Transverse colon (tissue), 4 donors: ENCODE measurements at regions not wholly inside any gene's neighbourhood (a gene's known extent, or its start where the extent isn't known, plus 50 kb on each side); places are given as distances from the start of the nearest gene placed in this dataset.

Experiments used
- DNase-seq: peaks from one replicate; pipeline ENCODE4 v3.0.0-alpha.2; 2019
- H3K27ac ChIP-seq, 4 donors: fragments of 200-600 bp; sonication (generic); 2 replicates each; pipeline ENCODE4 v1.5.1; 2016 to 2018; ENCODE audit warnings: inconsistent platforms in 4 of 4
- H3K27me3 ChIP-seq: fragments of 200-600 bp; sonication (generic); 2 replicates; pipeline ENCODE4 v1.5.1; 2017; ENCODE audit warnings: inconsistent platforms
- H3K36me3 ChIP-seq, 4 donors: fragments of 200-600 bp; sonication (generic); 2 replicates each; pipeline ENCODE4 v1.5.1; 2017 to 2019; ENCODE audit warnings: inconsistent platforms in 4 of 4
- H3K4me1 ChIP-seq, 4 donors: fragments of 200-600 bp; sonication (generic); 2 replicates each; pipeline ENCODE4 v1.5.1; 2017 to 2020; ENCODE audit warnings: inconsistent platforms in 4 of 4
- H3K4me3 ChIP-seq, 4 donors: fragments of 200-600 bp; sonication (generic); 1 replicate in 1 of 4; 2 replicates in 3 of 4; pipeline versions ENCODE4 v1.5.1 to v1.6.1; 2017 to 2019; ENCODE audit warnings: inconsistent platforms in 4 of 4
- H3K9me3 ChIP-seq, 2 donors: fragments of 200-600 bp; sonication (generic); 2 replicates each; pipeline ENCODE4 v1.5.1; 2017 to 2019; ENCODE audit warnings: inconsistent platforms in 2 of 2
- CTCF ChIP-seq, 5 experiments: fragments of 200-600 bp in 3 of 5; fragments of 450-650 bp in 2 of 5; sonication (generic) in 3 of 5; IDR thresholded peaks; 1 replicate in 2 of 5; 2 replicates in 3 of 5; pipeline ENCODE4 v1.5.1; 2016 to 2017; ENCODE audit warnings: antibody characterized with exemption in 5 of 5, inconsistent platforms in 3 of 5, mild to moderate bottlenecking in 2 of 5, moderate library complexity in 1 of 5
- EP300 ChIP-seq: sonication (generic); formaldehyde crosslinking; IDR thresholded peaks from one replicate; pipeline ENCODE4 v1.6.1; 2017; ENCODE audit warnings: antibody characterized with exemption, low read depth
- POLR2A ChIP-seq: fragments of 450-650 bp; IDR thresholded peaks from one replicate; pipeline ENCODE4 v1.6.1; 2016; ENCODE audit warnings: antibody characterized with exemption, mild to moderate bottlenecking, moderate library complexity
- POLR2AphosphoS5 ChIP-seq, 3 donors: sonication (generic); formaldehyde crosslinking; IDR thresholded peaks; one replicate each; pipeline ENCODE4 v1.6.1; 2016; ENCODE audit warnings: antibody characterized with exemption in 3 of 3
- WGBS, 2 donors: methylation state at CpG; one replicate each; pipeline ENCODE4 v1.1.5; 2018; ENCODE audit warnings: low coverage in 1 of 2; 5-methylcytosine and 5-hydroxymethylcytosine counted together
- in situ Hi-C, 4 donors: fragments of 200-750 bp; cut with MboI; loops; one replicate each; pipeline versions ENCODE4 v1.15.0 to v1.15.1; 2017; ENCODE audit warnings: low sequenced_read_pairs in 3 of 4, low pct_ligation_motif_present in 1 of 4, low pct_unique_long_range_greater_than_20kb in 1 of 4
- intact Hi-C: fragments of 100-400 bp; cut with DNase I; formaldehyde crosslinking; loops from one replicate; pipeline ENCODE4 v1.15.1; 2023; ENCODE audit warnings: low total_unique reads
- small RNA-seq, 4 donors: library from RNA; depleted of rRNA; stranded (forward); fragments of <200 nt; gene quantifications; one replicate each; pipeline ENCODE3, GENCODE V24; 2016

GRCh38 chr3:168154089-168154488 is 58.4 kb upstream of the GOLIM4 start:
- TF ChIP-seq POLR2AphosphoS5 (IDR thresholded peaks at IDR 0.05) (no peak), CTCF (IDR thresholded peaks at IDR 0.05) (no peak), EP300 (no peak), POLR2A (no peak)
- Histone ChIP-seq H3K4me3 (no peak overlapping the region), H3K9me3 (peaks cover 6 to 12% of the 10 kb centered on the region in 2 donors), H3K27me3 (no peaks in the 10 kb centered on the region), H3K36me3 (no peaks in the 10 kb centered on the region), H3K4me1 (no peaks in the 10 kb centered on the region), H3K27ac (no peak overlapping the region)
- DNase-seq: no peak
- in situ Hi-C loops: loop anchor here in 2 of 4 donors (25.0 kb wide), 1 partner anchor 217 kb away; no protein-coding TSS in a partner anchor
- 72% methylated on average over 2 of the region's 2 CpGs; no CpG with 5 or more reads in 1 of the 2 donors for WGBS, 2 donors
- intact Hi-C loops: no loop called here

- in situ Hi-C loops: loop anchor here in 2 of 4 donors (25.0 kb wide), 1 partner anchor 215 kb away; no protein-coding TSS in a partner anchor
- no peaks in the 10 kb centered on the region for H3K4me1 ChIP-seq
- 100% methylated on average over 1 of the region's 1 CpG for WGBS, 2 donors
Observed at GRCh38 chr3:168152149-168152548, 56.4 kb upstream of the GOLIM4 start.

More at GRCh38 chr3:168152149-168152548, 56.4 kb upstream of the GOLIM4 start:
- no peak for DNase-seq
- Histone ChIP-seq H3K36me3 (no peaks in the 10 kb centered on the region), H3K4me3 (no peak overlapping the region), H3K9me3 (peaks cover 6 to 12% of the 10 kb centered on the region in 2 donors), H3K27ac (no peak overlapping the region), H3K27me3 (no peaks in the 10 kb centered on the region)
- TF ChIP-seq POLR2A: no peak
- TF ChIP-seq CTCF (IDR thresholded peaks at IDR 0.05): no peak
- TF ChIP-seq EP300: no peak
- TF ChIP-seq POLR2AphosphoS5 (IDR thresholded peaks at IDR 0.05): no peak
- intact Hi-C loops: no loop called here

Small RNA genes lying in the stretch of these regions (small RNA-seq; reads per million reads assigned to genes)
- gene MIR551B (0 to 1.4 (median 0.26) reads per million in 4 donors), gene RNU2-20P (0 to 0.18 (median 0) reads per million in 4 donors)
